HG03558 (cell line): ENCODE measurements at regions not wholly inside any gene's neighbourhood (a gene's known extent, or its start where the extent isn't known, plus 50 kb on each side); places are given as distances from the start of the nearest gene placed in this dataset.
"Not testable (repeated sequence)": the region's sequence is repeated elsewhere in the genome, so short reads cannot be mapped to it uniquely, and the experiment has no call there.

ENCODE experiments used
- ATAC-seq: cut with Tn5 transposase; IDR thresholded peaks from one replicate; pipeline ENCODE4 v1.9.1; 2021; ENCODE audit warnings: moderate number of reproducible peaks; ENCODE audit not compliant: unreplicated experiment; ENCODE audit errors: extremely low read depth

- ATAC-seq = not testable (repeated sequence)
Measured at GRCh38 chr10:59975918-59976317, 69.6 kb upstream of the CCDC6 start.

DNA sequence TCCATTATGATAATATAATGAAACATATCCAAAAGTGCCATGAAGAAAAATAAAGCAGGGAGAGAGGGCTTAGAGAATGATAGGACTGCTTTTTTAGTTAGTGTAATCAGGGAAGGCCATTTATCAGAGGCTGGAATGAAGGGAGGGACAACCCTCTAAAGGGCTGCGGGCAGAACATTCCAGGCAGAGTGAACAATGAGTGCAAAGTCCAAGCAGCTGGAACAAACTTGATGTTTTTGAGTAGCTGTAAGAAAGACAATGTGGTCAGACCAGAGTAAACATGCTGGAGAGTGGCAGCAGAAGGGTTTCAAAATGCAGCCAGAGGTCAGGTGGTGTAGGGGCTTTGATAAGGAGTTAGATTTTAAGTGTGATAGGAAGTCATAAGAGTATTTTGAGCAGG lies 65.6 kb upstream of the CCDC6 start:
- no peak for ATAC-seq

- ATAC-seq = peak; percentile 50
Measured at GRCh38 chr10:59970396-59971368, 64.3 kb upstream of the CCDC6 start.

DNA sequence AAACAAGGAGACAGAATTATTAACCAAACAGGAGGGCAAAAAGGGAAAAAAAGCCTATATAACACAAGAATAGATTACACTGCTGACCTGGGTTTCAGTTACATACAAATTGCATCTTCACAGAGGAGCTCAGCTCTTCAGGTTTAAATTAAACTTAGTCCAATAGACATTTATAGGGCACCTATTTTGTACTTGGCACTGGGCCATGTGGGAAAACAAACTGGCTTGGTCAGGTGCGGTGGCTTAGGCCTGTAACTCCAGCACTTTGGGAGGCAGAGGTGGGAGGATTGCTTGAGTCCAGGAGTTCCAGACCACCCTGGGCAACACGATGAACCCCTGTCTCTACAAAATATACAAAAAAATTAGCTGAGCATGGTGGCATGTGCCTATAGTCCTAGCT lies 62.3 kb upstream of the CCDC6 start:
- no peak for ATAC-seq

DNA sequence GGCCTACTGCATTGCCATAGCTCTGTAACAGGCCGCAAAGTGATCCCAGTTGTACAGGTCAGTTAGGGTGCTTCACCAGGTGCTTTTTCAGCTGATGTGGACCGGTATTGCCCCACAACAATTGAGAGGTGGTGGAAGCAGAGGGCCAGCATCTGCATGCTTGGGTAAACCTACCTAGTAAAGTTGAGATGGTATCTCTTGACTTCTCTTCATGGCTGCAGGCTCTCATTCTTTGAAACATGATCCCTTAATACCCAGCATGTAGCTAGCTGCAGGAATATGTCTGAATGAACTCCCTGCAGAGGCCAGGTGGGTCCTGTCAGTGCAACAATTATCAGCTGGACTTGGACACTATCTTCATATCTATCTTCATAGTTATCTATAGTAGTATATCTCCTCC lies 60.7 kb upstream of the CCDC6 start:
- no peak for ATAC-seq

DNA sequence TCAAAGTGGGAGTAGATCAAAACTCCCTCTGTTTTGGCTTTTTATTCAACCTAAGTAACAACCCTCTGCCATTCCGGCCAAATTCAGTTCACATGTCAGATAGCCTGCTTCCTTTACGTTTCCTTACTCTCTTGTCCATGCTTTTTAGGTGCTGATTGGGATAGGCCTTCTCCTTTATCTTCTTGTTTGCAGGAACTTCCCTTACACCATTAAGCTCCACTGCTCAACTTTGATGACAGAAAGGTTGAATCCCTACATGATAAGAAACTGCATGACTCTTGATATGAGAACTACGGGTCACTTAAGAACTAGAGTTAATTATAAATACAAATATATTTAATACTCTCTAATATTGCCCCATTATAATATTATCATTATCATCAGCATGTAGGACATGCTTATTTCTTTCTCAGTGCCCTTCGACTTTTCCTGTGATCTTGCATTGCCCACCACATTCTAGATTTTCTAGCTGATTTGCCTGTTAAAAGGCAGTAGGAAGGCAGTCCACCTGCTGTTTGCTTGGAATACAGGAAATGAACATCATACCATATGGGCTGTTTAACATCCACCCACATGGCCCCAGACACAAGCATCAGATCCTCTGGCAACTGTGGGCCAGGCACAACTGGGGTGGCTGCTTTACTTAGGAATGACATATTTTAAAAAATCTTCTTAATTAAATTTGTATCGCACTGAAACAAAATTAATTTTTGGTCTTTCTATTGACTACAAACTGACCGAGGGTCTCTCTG lies 59.7 kb upstream of the CCDC6 start:
- no peak for ATAC-seq

DNA sequence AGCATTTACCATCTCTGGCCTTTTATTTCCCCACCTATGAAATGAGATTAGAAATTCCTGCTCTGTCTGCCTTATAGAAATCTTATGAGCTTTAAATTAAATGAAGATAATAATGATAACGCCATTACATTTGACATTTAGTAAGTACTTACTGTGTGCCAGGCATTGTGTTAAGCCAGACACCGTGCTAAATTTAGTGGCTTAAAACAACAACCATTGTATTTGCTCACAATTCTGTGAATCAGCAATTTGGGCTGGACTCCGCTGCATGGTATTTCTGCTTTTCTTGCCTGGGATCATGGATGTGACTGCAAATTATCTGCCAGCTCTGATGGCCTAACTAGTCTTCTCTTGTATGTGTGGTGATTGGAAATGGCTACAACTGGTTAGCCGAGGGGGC lies 56.4 kb upstream of the CCDC6 start:
- ATAC-seq = no peak

DNA sequence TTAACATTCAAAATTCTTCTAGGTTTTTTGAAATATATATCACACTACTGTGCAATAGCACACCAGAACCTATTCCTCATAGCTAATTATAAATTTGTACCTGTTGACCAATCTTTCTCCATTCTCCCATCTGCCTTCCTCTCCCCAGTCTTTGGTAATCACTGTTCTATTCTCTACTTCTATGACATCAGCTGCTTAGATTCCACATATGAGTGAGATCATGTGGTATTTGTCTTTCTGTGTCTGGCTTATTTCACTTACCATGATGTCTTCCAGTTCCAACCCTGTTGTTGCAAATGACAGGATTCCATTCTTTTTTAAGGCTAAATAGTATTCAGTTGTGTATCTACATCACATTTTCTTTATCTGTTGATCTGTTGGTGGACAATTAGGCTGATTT lies 54.4 kb upstream of the CCDC6 start:
- no peak for ATAC-seq

DNA sequence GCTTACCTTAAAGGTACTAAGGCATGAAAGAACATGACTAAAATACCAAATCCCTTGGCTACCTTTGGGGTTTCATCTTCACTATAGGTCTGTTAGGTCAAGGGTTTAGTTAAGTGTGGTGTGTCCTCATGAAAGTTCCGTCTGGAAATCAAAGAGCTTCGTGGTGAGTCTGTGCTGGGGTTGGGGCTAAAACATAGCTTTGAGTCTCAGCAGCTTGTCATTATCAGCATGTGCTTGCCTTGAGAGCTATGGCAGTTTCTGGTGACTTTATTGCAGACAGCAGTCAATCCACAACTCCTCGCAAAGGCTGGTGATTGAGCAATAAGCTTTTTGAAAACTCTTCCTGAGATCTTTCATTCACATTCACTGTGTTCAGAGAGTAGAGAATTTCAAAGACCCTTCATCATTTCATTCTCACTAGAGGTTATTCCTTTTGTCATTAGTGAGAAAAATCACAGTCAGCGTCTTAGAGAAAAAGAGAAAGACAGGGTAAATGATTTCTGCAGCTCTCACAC lies 53.2 kb upstream of the CCDC6 start:
- no peak for ATAC-seq

DNA sequence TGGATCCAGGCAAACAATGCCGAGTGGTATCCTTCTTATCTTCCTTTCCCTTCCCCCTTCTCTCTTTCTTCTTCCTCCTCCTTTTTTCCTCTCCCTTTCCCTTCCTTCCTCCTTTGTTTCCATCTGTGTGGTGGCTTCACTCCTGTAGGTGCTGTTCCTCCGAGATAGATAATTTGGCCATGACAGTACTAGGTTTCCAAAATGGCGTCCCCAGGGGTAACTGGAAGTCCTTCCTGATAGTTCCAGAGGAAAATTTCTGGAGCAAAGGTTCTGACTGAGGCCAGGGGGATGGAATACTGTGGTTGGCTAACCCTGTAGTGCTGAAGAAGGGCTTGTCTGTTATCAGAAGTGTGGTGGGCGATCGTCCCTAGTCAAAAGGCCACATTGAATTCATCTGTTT lies 52.5 kb upstream of the CCDC6 start:
- ATAC-seq = no peak

- no peak for ATAC-seq
Measured at GRCh38 chr10:59957975-59958374, 51.6 kb upstream of the CCDC6 start.
